ENCODE measurements at regions not wholly inside any gene's neighbourhood (a gene's known extent, or its start where the extent isn't known, plus 50 kb on each side); places are given as distances from the start of the nearest gene placed in this dataset.

- DNase-seq (ENCODE audit: low spot score): no peak
- Histone ChIP-seq H3K36me3 (ENCODE audit: control insufficient read depth in 4 of 4, insufficient read depth in 3 of 4, low read depth in 1 of 4, low read length in 3 of 4) (no peaks in the 10 kb centered on the region), H3K27ac (ENCODE audit: low read depth in 1 of 2, low read length in 2 of 2) (no peak overlapping the region), H3K27me3 (ENCODE audit: control insufficient read depth in 4 of 4, insufficient read depth in 4 of 4, low read length in 3 of 4) (no peaks in the 10 kb centered on the region), H3K4me1 (ENCODE audit: control insufficient read depth in 4 of 4, insufficient read depth in 4 of 4, low read length in 3 of 4) (no peaks in the 10 kb centered on the region), H3K4me3 (ENCODE audit: low read depth in 1 of 3, low read length in 3 of 3) (no peak overlapping the region), H3K9ac (ENCODE audit: low read depth in 1 of 2, low read length in 2 of 2) (no peak overlapping the region), H3K9me3 (ENCODE audit: control insufficient read depth in 4 of 4, low read length in 3 of 4) (peaks cover 0 to 11% (median 2%) of the 10 kb centered on the region in 4 donors)
- WGBS: 64% methylated on average over 8 of the region's 8 CpGs
- TF ChIP-seq, protein P1, sequence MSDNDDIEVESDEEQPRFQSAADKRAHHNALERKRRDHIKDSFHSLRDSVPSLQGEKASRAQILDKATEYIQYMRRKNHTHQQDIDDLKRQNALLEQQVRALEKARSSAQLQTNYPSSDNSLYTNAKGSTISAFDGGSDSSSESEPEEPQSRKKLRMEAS (IDR thresholded peaks at IDR 0.05): no peak
- TF ChIP-seq SP1 (IDR thresholded peaks at IDR 0.05) (no peak), RXRA (IDR thresholded peaks at IDR 0.05) (no peak), RAD21 (IDR thresholded peaks at IDR 0.05) (no peak), EGR1 (IDR thresholded peaks at IDR 0.05; ENCODE audit: low read depth in 2 of 2) (no peak), REST (IDR thresholded peaks at IDR 0.05) (no peak)
- TF ChIP-seq, protein P2, sequence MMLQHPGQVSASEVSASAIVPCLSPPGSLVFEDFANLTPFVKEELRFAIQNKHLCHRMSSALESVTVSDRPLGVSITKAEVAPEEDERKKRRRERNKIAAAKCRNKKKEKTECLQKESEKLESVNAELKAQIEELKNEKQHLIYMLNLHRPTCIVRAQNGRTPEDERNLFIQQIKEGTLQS (IDR thresholded peaks at IDR 0.05): no peak
Measured at GRCh38 chr14:62081951-62082350, 319.7 kb downstream of the SNAPC1 start.

GRCh38 chr14:62082779-62083178 lies 320.6 kb downstream of the SNAPC1 start:
- H3K27ac ChIP-seq (ENCODE audit: low read depth in 1 of 2, low read length in 2 of 2): no peak overlapping the region
- H3K9me3 ChIP-seq (ENCODE audit: control insufficient read depth in 4 of 4, low read length in 3 of 4): peaks cover 0 to 11% (median 2%) of the 10 kb centered on the region in 4 donors
- no peaks in the 10 kb centered on the region for H3K27me3 ChIP-seq (ENCODE audit: control insufficient read depth in 4 of 4, insufficient read depth in 4 of 4, low read length in 3 of 4)
- no peaks in the 10 kb centered on the region for H3K36me3 ChIP-seq (ENCODE audit: control insufficient read depth in 4 of 4, insufficient read depth in 3 of 4, low read depth in 1 of 4, low read length in 3 of 4)
- TF ChIP-seq FOXA2 (IDR thresholded peaks at IDR 0.05) (no peak), YY1 (IDR thresholded peaks at IDR 0.05) (no peak), NR2F2 (IDR thresholded peaks at IDR 0.05) (no peak), GABPA (IDR thresholded peaks at IDR 0.05 in 1 of 2, conservative IDR thresholded peaks at IDR 0.05 in 1 of 2) (no peak), JUND (IDR thresholded peaks at IDR 0.05) (no peak), ZBTB33 (IDR thresholded peaks at IDR 0.05) (no peak), HNF4A (conservative IDR thresholded peaks at IDR 0.05) (no peak), SP1 (IDR thresholded peaks at IDR 0.05) (no peak)
- H3K9ac ChIP-seq (ENCODE audit: low read depth in 1 of 2, low read length in 2 of 2): no peak overlapping the region
- H3K4me1 ChIP-seq (ENCODE audit: control insufficient read depth in 4 of 4, insufficient read depth in 4 of 4, low read length in 3 of 4): no peaks in the 10 kb centered on the region
- DNase-seq (ENCODE audit: low spot score): no peak
- H3K4me3 ChIP-seq (ENCODE audit: low read depth in 1 of 3, low read length in 3 of 3): no peak overlapping the region
- WGBS: 61% methylated on average over 6 of the region's 6 CpGs
